DND-41 (cell line): ENCODE measurements at regions not wholly inside any gene's neighbourhood (a gene's known extent, or its start where the extent isn't known, plus 50 kb on each side); places are given as distances from the start of the nearest gene placed in this dataset.

Source experiments
- ATAC-seq: fragments of 200-7000 bp; cut with Tn5 transposase; 3 replicates; pipeline ENCODE4 v1.9.1; 2021; ENCODE audit warnings: low read depth; ENCODE audit not compliant: insufficient read depth
- DNase-seq: peaks from one replicate; pipeline ENCODE4 v3.0.0-alpha.2; 2020
- H2AFZ ChIP-seq: 2 replicates; pipeline ENCODE4 v1.6.0; 2012; ENCODE audit warnings: low read depth, low read length
- H3K27ac ChIP-seq: 2 replicates; pipeline ENCODE4 v1.5.1; 2012; ENCODE audit warnings: low read length, inconsistent platforms
- H3K27me3 ChIP-seq: fragments of 200-600 bp; sonication (generic); 2 replicates; pipeline ENCODE4 v1.6.0; 2012; ENCODE audit warnings: low read length, mild to moderate bottlenecking, inconsistent platforms; ENCODE audit not compliant: insufficient read depth, poor library complexity
- H3K36me3 ChIP-seq: 2 replicates; pipeline ENCODE4 v1.5.1; 2012; ENCODE audit warnings: low read length, inconsistent platforms; ENCODE audit not compliant: insufficient read depth
- H3K4me1 ChIP-seq: 2 replicates; pipeline ENCODE4 v1.5.1; 2012; ENCODE audit warnings: mild to moderate bottlenecking, low read length; ENCODE audit not compliant: insufficient read depth
- H3K4me2 ChIP-seq: 2 replicates; pipeline ENCODE4 v1.6.0; 2012; ENCODE audit warnings: mild to moderate bottlenecking, moderate library complexity, low read length, inconsistent platforms; ENCODE audit not compliant: insufficient read depth
- H3K4me3 ChIP-seq, 2 experiments: fragments of 200-600 bp in 1 of 2; shearing (Covaris generic) in 1 of 2; 2 replicates each; pipeline ENCODE4 v1.5.1; 2012 to 2016; ENCODE audit warnings: inconsistent platforms in 2 of 2, low read length in 2 of 2, mild to moderate bottlenecking in 2 of 2, low read depth in 1 of 2, moderate library complexity in 1 of 2
- H3K79me2 ChIP-seq: 2 replicates; pipeline ENCODE4 v1.6.0; 2012; ENCODE audit warnings: low read length, inconsistent platforms; ENCODE audit not compliant: insufficient read depth
- H3K9ac ChIP-seq: 2 replicates; pipeline ENCODE4 v1.6.0; 2012; ENCODE audit warnings: low read depth, mild to moderate bottlenecking, inconsistent platforms, low read length, moderate library complexity
- H3K9me3 ChIP-seq: 2 replicates; pipeline ENCODE4 v1.5.1; 2012; ENCODE audit warnings: low read length, moderate library complexity, mild to moderate bottlenecking, inconsistent platforms; ENCODE audit not compliant: insufficient read depth, severe bottlenecking
- H4K20me1 ChIP-seq: 2 replicates; pipeline ENCODE4 v1.6.0; 2012; ENCODE audit warnings: low read length; ENCODE audit not compliant: insufficient read depth
- CTCF ChIP-seq: IDR thresholded peaks from 2 replicates; pipeline ENCODE4 v1.5.1; 2012; ENCODE audit warnings: borderline replicate concordance, low read length, moderate library complexity, mild to moderate bottlenecking; ENCODE audit not compliant: poor library complexity, severe bottlenecking; ENCODE audit errors: extremely low read depth
- EZH2 ChIP-seq: IDR thresholded peaks from 3 replicates; pipeline ENCODE4 v1.6.1; 2012; ENCODE audit warnings: borderline replicate concordance, low read depth, mild to moderate bottlenecking, moderate library complexity, low read length, inconsistent platforms; ENCODE audit not compliant: severe bottlenecking

GRCh38 chr5:4078544-4078943 is 482.9 kb downstream of the IRX1 start:
- TF ChIP-seq EZH2 (no peak), CTCF (no peak)
- H3K27ac ChIP-seq, result no peak overlapping the region
- no peak overlapping the region for H3K4me2 ChIP-seq
- peaks cover 3% of the 10 kb centered on the region for H3K9me3 ChIP-seq
- H3K36me3 ChIP-seq, result no peaks in the 10 kb centered on the region
- peaks cover 29% of the 10 kb centered on the region for H3K4me1 ChIP-seq
- no peaks in the 10 kb centered on the region for H4K20me1 ChIP-seq
- H3K79me2 ChIP-seq, result no peaks in the 10 kb centered on the region
- no peaks in the 10 kb centered on the region for H3K27me3 ChIP-seq
- DNase-seq, result no peak
- H3K4me3 ChIP-seq, result no peak overlapping the region
- no peak for ATAC-seq
- H2AFZ ChIP-seq, result no peak overlapping the region
- H3K9ac ChIP-seq, result no peak overlapping the region

- DNase-seq, result no peak
- TF ChIP-seq EZH2 (no peak), CTCF (no peak)
- no peak overlapping the region for H3K9ac ChIP-seq
These were observed 484.2 kb downstream of the IRX1 start for GRCh38 chr5:4079831-4080230.

GRCh38 chr5:4080370-4080769 is 484.7 kb downstream of the IRX1 start:
- no peak overlapping the region for H3K9ac ChIP-seq
- no peaks in the 10 kb centered on the region for H3K36me3 ChIP-seq
- H4K20me1 ChIP-seq, result no peaks in the 10 kb centered on the region
- H3K4me3 ChIP-seq, result no peak overlapping the region
- no peak overlapping the region for H2AFZ ChIP-seq
- H3K79me2 ChIP-seq, result no peaks in the 10 kb centered on the region
- TF ChIP-seq EZH2 (no peak), CTCF (no peak)
- no peak for DNase-seq
- H3K4me1 ChIP-seq, result peaks cover 34% of the 10 kb centered on the region
- no peak overlapping the region for H3K4me2 ChIP-seq
- peaks cover 2% of the 10 kb centered on the region for H3K9me3 ChIP-seq
- H3K27ac ChIP-seq, result no peak overlapping the region; the same call in 1 of the 2 replicates
- ATAC-seq, result no peak
- H3K27me3 ChIP-seq, result no peaks in the 10 kb centered on the region

More at GRCh38 chr5:4079831-4080230, 484.2 kb downstream of the IRX1 start:
- H3K4me2 ChIP-seq, result no peak overlapping the region
- H3K27ac ChIP-seq, result 0 out of 2 replicates have a peak overlapping the region, but pooled peaks have one; percentile 6
- H3K4me1 ChIP-seq, result peaks cover 37% of the 10 kb centered on the region
- H3K27me3 ChIP-seq, result no peaks in the 10 kb centered on the region
- ATAC-seq, result no peak; the same call in 2 of the 3 replicates
- no peaks in the 10 kb centered on the region for H3K79me2 ChIP-seq
- no peaks in the 10 kb centered on the region for H3K36me3 ChIP-seq
- H3K9me3 ChIP-seq, result peaks cover 3% of the 10 kb centered on the region
- H2AFZ ChIP-seq, result 0 out of 2 replicates have a peak overlapping the region, but pooled peaks have one; percentile 18
- no peaks in the 10 kb centered on the region for H4K20me1 ChIP-seq
- no peak overlapping the region for H3K4me3 ChIP-seq

GRCh38 chr5:4081059-4081458 is 485.4 kb downstream of the IRX1 start:
- Histone ChIP-seq H2AFZ (peak overlapping the region; percentile 27; the same call in 1 of the 2 replicates), H3K27me3 (no peaks in the 10 kb centered on the region), H3K79me2 (no peaks in the 10 kb centered on the region), H3K4me1 (peaks cover 33% of the 10 kb centered on the region), H3K9ac (no peak overlapping the region), H3K4me3 (no peak overlapping the region), H3K9me3 (no peaks in the 10 kb centered on the region), H3K27ac (peak overlapping the region; percentile 1; the same call in 1 of the 2 replicates), H4K20me1 (no peaks in the 10 kb centered on the region), H3K4me2 (no peak overlapping the region), H3K36me3 (no peaks in the 10 kb centered on the region)
- TF ChIP-seq CTCF (no peak), EZH2 (no peak)
- DNase-seq, result no peak
- ATAC-seq, result peak; percentile 37; the same call in 1 of the 3 replicates
